A673 (cell line): ENCODE measurements at regions not wholly inside any gene's neighbourhood (a gene's known extent, or its start where the extent isn't known, plus 50 kb on each side); places are given as distances from the start of the nearest gene placed in this dataset.

Source experiments
- BruUV-seq: library from RNA; stranded (reverse); fragments of 400-500 nt; replicated peaks from 2 replicates; lab custom pipeline; 2021; lab: Mats Ljungman, UMichigan
- CTCF ChIA-PET: fragments of 300-600 bp; sonication (Branson Sonifier 250); formaldehyde crosslinking; loops from one replicate; lab custom pipeline; 2022; ENCODE audit warnings: antibody characterized with exemption; lab: Charles Lee
- POLR2A ChIA-PET: fragments of 300-600 bp; sonication (Branson Sonifier 250); formaldehyde crosslinking; loops from one replicate; lab custom pipeline; 2022; ENCODE audit warnings: antibody characterized with exemption; ENCODE audit not compliant: low non-redundant PET; lab: Charles Lee
- DNase-seq: peaks from one replicate; pipeline ENCODE4 v3.0.0-alpha.2; 2015; ENCODE audit warnings: low spot score
- H3K27ac ChIP-seq: fragments of 200-600 bp; sonication (generic); 2 replicates; pipeline ENCODE4 v1.5.1; 2016; ENCODE audit warnings: mixed run types, low read depth, mild to moderate bottlenecking, mixed read lengths, antibody characterized with exemption, low read length; ENCODE audit not compliant: poor library complexity, severe bottlenecking
- H3K27me3 ChIP-seq: fragments of 200-600 bp; sonication (generic); replicated peaks from 2 replicates; pipeline ENCODE4 v1.6.1; 2017; ENCODE audit warnings: mixed run types, low read depth, mild to moderate bottlenecking, mixed read lengths, antibody characterized with exemption, low read length; ENCODE audit not compliant: insufficient read depth, poor library complexity
- H3K36me3 ChIP-seq: fragments of 200-600 bp; sonication (generic); 2 replicates; pipeline ENCODE4 v1.6.1; 2016; ENCODE audit warnings: mixed run types, mild to moderate bottlenecking, mixed read lengths, antibody characterized with exemption, low read length; ENCODE audit not compliant: insufficient read depth, poor library complexity, severe bottlenecking
- H3K4me1 ChIP-seq: fragments of 200-600 bp; sonication (generic); 2 replicates; pipeline ENCODE4 v1.6.1; 2017; ENCODE audit warnings: mixed run types, mild to moderate bottlenecking, mixed read lengths, antibody characterized with exemption, low read length; ENCODE audit not compliant: insufficient read depth, poor library complexity, severe bottlenecking
- H3K4me3 ChIP-seq: fragments of 200-600 bp; sonication (generic); 2 replicates; pipeline ENCODE4 v1.5.1; 2016; ENCODE audit warnings: low read depth, mixed run types, mild to moderate bottlenecking, mixed read lengths, low read length; ENCODE audit not compliant: poor library complexity, severe bottlenecking
- H3K9me3 ChIP-seq: fragments of 200-600 bp; sonication (generic); 2 replicates; pipeline ENCODE4 v1.6.1; 2016; ENCODE audit warnings: mixed run types, low read depth, mild to moderate bottlenecking, mixed read lengths, antibody characterized with exemption, low read length; ENCODE audit not compliant: poor library complexity, severe bottlenecking
- CTCF ChIP-seq: fragments of 300-800, 200-600 bp; sonication (generic); conservative IDR thresholded peaks from 2 replicates; pipeline ENCODE4 v1.5.1; 2017; ENCODE audit warnings: low read depth, mild to moderate bottlenecking, antibody characterized with exemption, low read length, moderate library complexity, mixed read lengths
- EZH2 ChIP-seq: fragments of 200-600 bp; sonication (generic); IDR thresholded peaks from 2 replicates; pipeline ENCODE4 v1.6.1; 2017; ENCODE audit warnings: borderline replicate concordance, low read depth, mild to moderate bottlenecking, mixed read lengths, antibody characterized with exemption, low read length; ENCODE audit not compliant: poor library complexity, severe bottlenecking
- intact Hi-C: fragments of 100-400 bp; cut with micrococcal nuclease; formaldehyde crosslinking; loops from one replicate; pipeline ENCODE4 v1.10.0; 2022; ENCODE audit not compliant: unreplicated experiment

GRCh38 chr11:45092901-45093760 is 53.3 kb upstream of the PRDM11 start:
- BruUV-seq, result no TSS peak
- POLR2A ChIA-PET, result no interaction called here
- peaks cover 40% of the 10 kb centered on the region for H3K27me3 ChIP-seq
- TF ChIP-seq CTCF (no peak), EZH2 (no peak)
- H3K36me3 ChIP-seq, result no peaks in the 10 kb centered on the region
- CTCF ChIA-PET, result interaction anchor here (0.7 kb wide), 1 partner anchor 11 kb away, joined by 3 read pairs; no protein-coding TSS in a partner anchor
- no peak for DNase-seq
- no peak overlapping the region for H3K4me3 ChIP-seq
- intact Hi-C loops, result no loop called here
- no peaks in the 10 kb centered on the region for H3K9me3 ChIP-seq
- no peak overlapping the region for H3K27ac ChIP-seq
- no peaks in the 10 kb centered on the region for H3K4me1 ChIP-seq

GRCh38 chr11:45093761-45094455 is 52.5 kb upstream of the PRDM11 start:
- Histone ChIP-seq H3K4me3 (no peak overlapping the region), H3K27me3 (peaks cover 40% of the 10 kb centered on the region), H3K4me1 (no peaks in the 10 kb centered on the region), H3K36me3 (no peaks in the 10 kb centered on the region), H3K27ac (no peak overlapping the region), H3K9me3 (no peaks in the 10 kb centered on the region)
- ChIA-PET CTCF (interaction anchor here (0.6 to 2.0 kb wide), 2 partner anchors 14 to 157 kb away, joined by 3 to 6 read pairs; no protein-coding TSS in a partner anchor), POLR2A (interaction anchor here (1.0 kb wide), 1 partner anchor 10 kb away, joined by 3 read pairs; no protein-coding TSS in a partner anchor)
- intact Hi-C loops, result no loop called here
- no peak for DNase-seq
- BruUV-seq, result no TSS peak
- no peak for TF ChIP-seq CTCF
- no peak for TF ChIP-seq EZH2

DNA sequence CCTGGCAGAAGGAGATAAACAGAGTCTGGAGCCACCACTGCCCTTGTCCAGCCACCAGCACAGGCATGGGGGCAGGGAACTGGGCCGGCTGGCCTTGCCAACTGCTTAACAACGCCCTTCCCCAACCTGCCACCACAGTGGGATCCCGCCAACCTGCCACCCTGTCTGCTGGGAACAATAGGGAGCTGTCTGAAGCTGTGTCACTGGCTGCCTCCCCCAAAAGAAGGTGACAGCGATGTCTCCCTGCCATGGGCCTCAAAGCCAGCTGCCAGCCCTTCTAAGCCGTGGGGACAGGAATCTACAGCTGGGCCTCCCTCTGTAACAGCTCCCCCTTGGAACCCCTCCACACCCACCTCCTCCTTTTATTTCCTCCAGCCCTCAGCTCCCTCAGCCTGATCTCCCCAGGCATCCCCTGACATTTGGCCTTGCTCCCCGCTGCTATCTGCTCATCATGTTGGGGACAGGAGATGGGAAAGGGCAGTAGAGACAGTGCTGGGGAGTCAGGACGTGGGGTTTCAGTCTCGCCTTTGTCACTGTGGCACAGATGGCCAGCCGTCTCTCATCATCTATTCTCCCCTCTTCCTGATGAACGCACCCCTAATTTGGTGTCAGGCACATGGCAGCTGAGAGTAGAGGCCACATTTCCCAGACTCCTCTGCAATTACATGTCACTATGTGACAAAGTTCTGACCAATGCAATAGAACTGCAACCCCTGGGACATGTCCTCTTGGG is 51.3 kb upstream of the PRDM11 start:
- Histone ChIP-seq H3K27me3 (peaks cover 48% of the 10 kb centered on the region), H3K4me1 (no peaks in the 10 kb centered on the region), H3K9me3 (no peaks in the 10 kb centered on the region), H3K27ac (no peak overlapping the region), H3K4me3 (no peak overlapping the region), H3K36me3 (no peaks in the 10 kb centered on the region)
- intact Hi-C loops, result no loop called here
- TF ChIP-seq EZH2 (no peak), CTCF (no peak)
- ChIA-PET CTCF (interaction anchor here (0.7 to 2.0 kb wide), 3 partner anchors 15 to 159 kb away, joined by 3 to 6 read pairs (median 3); no protein-coding TSS in a partner anchor), POLR2A (interaction anchor here (1.0 kb wide), 1 partner anchor 9 kb away, joined by 3 read pairs; no protein-coding TSS in a partner anchor)
- no peak for DNase-seq
- BruUV-seq, result no TSS peak
